ENCODE measurements at regions not wholly inside any gene's neighbourhood (a gene's known extent, or its start where the extent isn't known, plus 50 kb on each side); places are given as distances from the start of the nearest gene placed in this dataset.

DNA sequence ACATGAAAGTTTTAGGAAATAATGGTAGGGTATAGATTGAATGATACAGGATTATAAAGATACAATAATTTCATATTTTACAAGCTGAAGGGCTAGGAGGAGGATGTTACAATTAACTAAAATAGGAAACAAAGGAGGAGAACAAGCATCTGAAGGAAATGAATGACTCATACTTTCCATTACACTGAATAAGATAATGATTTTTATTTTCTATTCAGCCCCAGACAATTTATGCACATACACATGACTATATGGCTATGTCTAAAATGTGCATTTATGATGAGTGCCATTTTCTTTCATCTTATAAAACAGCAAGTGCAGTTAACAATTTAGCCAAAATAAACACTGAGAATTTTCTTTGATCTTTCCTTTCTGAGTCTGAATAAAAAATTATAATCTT, 994.6 kb upstream of the ADGRB3 start:
- DNase-seq (no peak), ATAC-seq (ENCODE audit: insufficient read depth, low read depth) (no peak)
- H3K79me2 ChIP-seq (ENCODE audit: insufficient read depth, low read length): no peaks in the 10 kb centered on the region
- H3K4me3 ChIP-seq (ENCODE audit: low read depth in 1 of 2, low read length in 2 of 2): no peak overlapping the region
- no peaks in the 10 kb centered on the region for H3K9me3 ChIP-seq (ENCODE audit: insufficient read depth, low read length, severe bottlenecking)
- no peak overlapping the region for H2AFZ ChIP-seq (ENCODE audit: low read depth, low read length)
- no peak overlapping the region for H3K27ac ChIP-seq (ENCODE audit: low read length)
- H3K4me2 ChIP-seq (ENCODE audit: insufficient read depth, low read length): no peak overlapping the region
- H3K9ac ChIP-seq (ENCODE audit: low read depth, low read length): no peak overlapping the region
- no peak for TF ChIP-seq EZH2 (IDR thresholded peaks at IDR 0.05; ENCODE audit: borderline replicate concordance, low read depth, low read length, severe bottlenecking)
- no peak for TF ChIP-seq CTCF (IDR thresholded peaks at IDR 0.05; ENCODE audit: borderline replicate concordance, extremely low read depth, low read length, poor library complexity, severe bottlenecking)
- no peaks in the 10 kb centered on the region for H3K36me3 ChIP-seq (ENCODE audit: insufficient read depth, low read length)
- no peaks in the 10 kb centered on the region for H3K4me1 ChIP-seq (ENCODE audit: insufficient read depth, low read length)
- H3K27me3 ChIP-seq (ENCODE audit: insufficient read depth, low read length, poor library complexity): no peaks in the 10 kb centered on the region
- H4K20me1 ChIP-seq (ENCODE audit: insufficient read depth, low read length): no peaks in the 10 kb centered on the region

DNA sequence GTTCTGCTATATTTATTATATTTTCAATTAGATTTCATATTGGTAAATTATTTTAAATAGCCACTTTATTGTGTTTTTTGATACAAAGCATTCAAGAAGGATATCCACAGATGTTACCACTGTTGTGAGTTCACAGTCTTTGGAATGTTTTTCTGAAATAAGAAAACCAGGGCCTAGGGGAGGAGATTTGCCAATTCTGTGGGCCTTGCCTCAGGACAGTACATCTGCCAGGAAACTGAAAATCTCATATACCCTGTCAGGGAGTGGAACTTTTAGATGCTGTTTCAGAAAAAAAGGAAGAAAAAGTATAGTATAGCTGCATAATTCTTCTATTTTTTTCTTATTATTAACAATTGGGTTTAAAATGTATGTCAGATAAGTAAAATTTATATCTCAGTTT, 995.9 kb upstream of the ADGRB3 start:
- Histone ChIP-seq H3K9ac (ENCODE audit: low read depth, low read length) (no peak overlapping the region), H3K4me1 (ENCODE audit: insufficient read depth, low read length) (no peaks in the 10 kb centered on the region), H2AFZ (ENCODE audit: low read depth, low read length) (no peak overlapping the region), H3K79me2 (ENCODE audit: insufficient read depth, low read length) (no peaks in the 10 kb centered on the region), H3K27ac (ENCODE audit: low read length) (no peak overlapping the region), H3K9me3 (ENCODE audit: insufficient read depth, low read length, severe bottlenecking) (no peaks in the 10 kb centered on the region), H3K4me3 (ENCODE audit: low read depth in 1 of 2, low read length in 2 of 2) (no peak overlapping the region), H3K36me3 (ENCODE audit: insufficient read depth, low read length) (no peaks in the 10 kb centered on the region), H3K4me2 (ENCODE audit: insufficient read depth, low read length) (no peak overlapping the region), H3K27me3 (ENCODE audit: insufficient read depth, low read length, poor library complexity) (no peaks in the 10 kb centered on the region), H4K20me1 (ENCODE audit: insufficient read depth, low read length) (no peaks in the 10 kb centered on the region)
- TF ChIP-seq EZH2 (IDR thresholded peaks at IDR 0.05; ENCODE audit: borderline replicate concordance, low read depth, low read length, severe bottlenecking): no peak
- TF ChIP-seq CTCF (IDR thresholded peaks at IDR 0.05; ENCODE audit: borderline replicate concordance, extremely low read depth, low read length, poor library complexity, severe bottlenecking): no peak
- DNase-seq: no peak
- ATAC-seq (ENCODE audit: insufficient read depth, low read depth): no peak

- no peak for DNase-seq
- Histone ChIP-seq H3K9ac (ENCODE audit: low read depth, low read length) (no peak overlapping the region), H3K36me3 (ENCODE audit: insufficient read depth, low read length) (no peaks in the 10 kb centered on the region), H4K20me1 (ENCODE audit: insufficient read depth, low read length) (no peaks in the 10 kb centered on the region), H3K27me3 (ENCODE audit: insufficient read depth, low read length, poor library complexity) (no peaks in the 10 kb centered on the region), H3K9me3 (ENCODE audit: insufficient read depth, low read length, severe bottlenecking) (no peaks in the 10 kb centered on the region), H3K4me2 (ENCODE audit: insufficient read depth, low read length) (no peak overlapping the region), H3K79me2 (ENCODE audit: insufficient read depth, low read length) (no peaks in the 10 kb centered on the region), H3K4me3 (ENCODE audit: low read depth in 1 of 2, low read length in 2 of 2) (no peak overlapping the region), H2AFZ (ENCODE audit: low read depth, low read length) (no peak overlapping the region), H3K27ac (ENCODE audit: low read length) (no peak overlapping the region), H3K4me1 (ENCODE audit: insufficient read depth, low read length) (no peaks in the 10 kb centered on the region)
- no peak for ATAC-seq (ENCODE audit: insufficient read depth, low read depth)
- no peak for TF ChIP-seq EZH2 (IDR thresholded peaks at IDR 0.05; ENCODE audit: borderline replicate concordance, low read depth, low read length, severe bottlenecking)
- no peak for TF ChIP-seq CTCF (IDR thresholded peaks at IDR 0.05; ENCODE audit: borderline replicate concordance, extremely low read depth, low read length, poor library complexity, severe bottlenecking)
Measured at GRCh38 chr6:67634199-67634598, 1000.9 kb upstream of the ADGRB3 start.

GRCh38 chr6:67633058-67633457, 1002.0 kb upstream of the ADGRB3 start:
- Histone ChIP-seq H3K9ac (ENCODE audit: low read depth, low read length) (no peak overlapping the region), H3K27me3 (ENCODE audit: insufficient read depth, low read length, poor library complexity) (no peaks in the 10 kb centered on the region), H3K36me3 (ENCODE audit: insufficient read depth, low read length) (no peaks in the 10 kb centered on the region), H3K9me3 (ENCODE audit: insufficient read depth, low read length, severe bottlenecking) (no peaks in the 10 kb centered on the region), H3K79me2 (ENCODE audit: insufficient read depth, low read length) (no peaks in the 10 kb centered on the region), H2AFZ (ENCODE audit: low read depth, low read length) (no peak overlapping the region), H3K27ac (ENCODE audit: low read length) (no peak overlapping the region), H3K4me2 (ENCODE audit: insufficient read depth, low read length) (no peak overlapping the region), H3K4me1 (ENCODE audit: insufficient read depth, low read length) (no peaks in the 10 kb centered on the region), H3K4me3 (ENCODE audit: low read depth in 1 of 2, low read length in 2 of 2) (no peak overlapping the region), H4K20me1 (ENCODE audit: insufficient read depth, low read length) (no peaks in the 10 kb centered on the region)
- TF ChIP-seq EZH2 (IDR thresholded peaks at IDR 0.05; ENCODE audit: borderline replicate concordance, low read depth, low read length, severe bottlenecking): no peak
- no peak for ATAC-seq (ENCODE audit: insufficient read depth, low read depth)
- no peak for DNase-seq
